ENCODE measurements at regions not wholly inside any gene's neighbourhood (a gene's known extent, or its start where the extent isn't known, plus 50 kb on each side); places are given as distances from the start of the nearest gene placed in this dataset.
"Not testable (repeated sequence)": the region's sequence is repeated elsewhere in the genome, so short reads cannot be mapped to it uniquely, and the experiment has no call there.

DNA sequence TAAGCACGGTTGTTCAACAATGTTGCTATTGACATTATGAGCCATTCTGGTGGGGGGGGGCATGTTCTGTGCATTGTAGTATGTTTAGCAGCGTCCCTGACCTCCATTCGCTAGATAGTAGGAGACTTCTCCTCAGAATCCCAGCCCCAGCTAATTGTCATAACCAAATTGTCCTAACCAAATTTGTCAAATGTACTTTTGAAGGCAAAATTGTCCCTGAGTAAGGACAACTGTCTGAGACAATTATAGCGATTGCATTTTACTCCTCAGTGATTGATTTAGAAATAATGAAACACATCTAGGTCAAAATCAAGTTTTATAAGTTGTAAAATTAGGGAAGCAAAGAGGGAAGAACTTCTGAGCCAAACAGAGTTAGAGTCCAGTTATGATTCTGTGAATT, 541.8 kb upstream of the CHORDC1 start:
- no peak for DNase-seq (ENCODE audit: low spot score)

DNA sequence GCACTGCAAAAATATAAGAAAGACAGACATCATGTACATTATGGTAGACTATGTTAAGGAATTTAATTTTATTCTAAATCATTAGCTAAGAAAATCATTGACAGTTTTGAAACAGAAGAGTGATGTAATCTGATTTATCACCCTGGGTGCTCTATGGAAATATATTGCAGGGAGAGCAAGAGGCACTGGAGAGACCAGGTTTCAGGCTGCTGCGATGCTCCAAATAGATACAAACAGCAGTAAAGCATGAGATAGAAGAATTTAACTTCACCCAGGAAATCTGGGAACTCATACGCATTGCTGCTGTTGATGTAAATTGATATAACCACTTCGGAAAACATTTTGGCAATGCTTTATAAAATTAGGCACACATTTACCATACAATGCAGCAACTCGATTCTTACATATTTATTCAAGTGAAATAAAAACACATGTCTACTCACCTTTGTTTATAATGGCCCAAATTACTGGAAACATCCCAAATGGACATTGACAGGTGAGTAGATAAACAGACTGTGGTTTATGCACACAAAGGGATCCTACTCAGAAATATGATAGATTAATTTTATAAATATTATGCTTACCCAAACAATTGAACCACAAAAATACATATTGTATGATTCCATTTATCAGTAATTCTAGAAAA, 535.1 kb upstream of the CHORDC1 start:
- no peak for DNase-seq (ENCODE audit: low spot score)

DNA sequence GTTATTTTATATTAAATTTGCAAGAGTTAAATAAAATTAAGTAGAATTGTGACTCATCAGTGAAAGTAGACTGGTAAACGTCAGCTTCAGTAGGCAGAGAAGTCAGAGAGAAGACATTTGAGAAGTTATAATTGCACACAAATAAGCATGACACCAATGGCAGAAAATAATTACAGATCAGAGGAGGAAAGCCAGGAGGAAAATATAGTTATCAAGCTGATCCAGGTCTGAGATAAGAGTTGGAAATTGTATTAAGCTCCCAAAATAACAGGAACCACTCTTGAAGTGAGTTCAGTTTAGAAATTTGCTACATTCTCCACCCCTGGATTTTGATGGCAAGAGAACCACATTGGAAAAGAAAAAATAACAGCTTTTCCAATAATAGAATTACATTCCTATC, 533.8 kb upstream of the CHORDC1 start:
- no peak for DNase-seq (ENCODE audit: low spot score)

DNA sequence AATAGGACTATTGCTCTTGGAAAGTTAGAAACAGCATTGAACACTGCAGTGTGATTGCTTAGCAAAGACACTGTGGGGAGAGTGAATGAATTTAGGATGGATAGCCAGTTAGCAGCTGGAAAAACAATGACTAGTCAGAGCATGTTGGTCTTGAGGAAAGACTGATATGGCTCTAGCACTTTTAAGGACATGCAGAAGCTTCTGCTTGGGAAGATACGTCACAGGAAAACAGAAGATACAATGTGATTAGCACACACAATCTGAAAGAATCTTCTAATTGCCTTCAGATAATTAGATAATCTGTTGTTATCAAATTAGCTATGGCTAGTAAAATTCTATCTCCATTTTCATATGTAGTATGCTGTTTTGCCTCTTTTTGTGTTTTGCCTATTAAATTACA, 530.7 kb upstream of the CHORDC1 start:
- no peak for DNase-seq (ENCODE audit: low spot score)

DNA sequence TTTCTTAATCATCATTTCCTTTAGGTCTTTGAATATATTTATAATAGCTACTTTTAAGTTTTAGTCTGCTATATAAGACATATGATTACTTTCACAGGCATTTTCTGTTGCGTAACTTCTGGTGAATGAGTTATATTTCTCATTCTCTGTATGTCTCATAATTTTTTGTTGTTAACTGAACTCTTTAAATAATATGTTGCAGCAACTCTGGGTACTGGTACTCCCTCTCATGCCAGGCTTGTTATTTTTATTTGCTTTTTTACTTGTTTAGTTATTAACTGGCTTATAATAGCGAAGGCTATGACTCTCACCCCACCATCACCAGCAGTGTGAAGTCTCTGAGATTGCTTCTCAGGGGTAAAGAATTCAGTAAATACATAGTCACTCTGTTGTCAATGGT, 524.2 kb upstream of the CHORDC1 start:
- DNase-seq (ENCODE audit: low spot score) = no peak

DNA sequence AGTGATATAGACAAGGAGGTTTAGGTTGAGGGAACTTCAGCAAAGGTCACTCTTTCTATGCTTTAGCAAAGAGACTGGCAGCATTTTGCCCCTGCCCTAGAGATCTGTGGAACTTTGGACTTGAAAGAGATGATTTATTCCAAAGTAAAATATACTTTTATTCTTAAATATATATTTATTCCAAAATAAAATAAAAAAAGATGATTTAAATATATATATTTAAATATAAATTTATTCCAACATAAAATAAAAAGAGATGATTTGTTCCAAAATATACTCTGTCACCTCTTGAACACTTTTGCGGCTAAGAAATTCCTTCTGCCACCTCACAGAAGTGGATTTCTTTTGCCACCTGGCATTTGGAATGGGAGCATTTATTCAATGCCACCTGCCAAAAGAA, 521.3 kb upstream of the CHORDC1 start:
- no peak for DNase-seq (ENCODE audit: low spot score)

DNA sequence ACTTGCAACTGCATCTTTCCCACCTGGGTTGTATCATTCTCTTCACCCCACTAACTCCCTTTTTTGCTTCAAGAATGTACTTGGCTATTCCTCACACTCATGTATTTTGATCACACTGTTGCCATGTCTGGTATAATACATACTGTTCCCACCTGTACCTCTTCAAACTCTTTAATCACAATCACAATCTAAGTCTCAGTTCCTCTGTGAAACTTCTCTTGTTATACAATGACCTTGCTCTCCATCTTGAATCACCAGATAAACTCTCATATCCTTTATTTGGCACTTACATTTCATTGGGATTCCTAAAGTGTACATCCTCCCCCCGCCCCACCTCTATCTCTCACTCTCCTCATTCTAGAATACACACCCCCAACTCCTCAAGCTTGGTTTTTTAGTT, 516.0 kb upstream of the CHORDC1 start:
- no peak for DNase-seq (ENCODE audit: low spot score)

DNA sequence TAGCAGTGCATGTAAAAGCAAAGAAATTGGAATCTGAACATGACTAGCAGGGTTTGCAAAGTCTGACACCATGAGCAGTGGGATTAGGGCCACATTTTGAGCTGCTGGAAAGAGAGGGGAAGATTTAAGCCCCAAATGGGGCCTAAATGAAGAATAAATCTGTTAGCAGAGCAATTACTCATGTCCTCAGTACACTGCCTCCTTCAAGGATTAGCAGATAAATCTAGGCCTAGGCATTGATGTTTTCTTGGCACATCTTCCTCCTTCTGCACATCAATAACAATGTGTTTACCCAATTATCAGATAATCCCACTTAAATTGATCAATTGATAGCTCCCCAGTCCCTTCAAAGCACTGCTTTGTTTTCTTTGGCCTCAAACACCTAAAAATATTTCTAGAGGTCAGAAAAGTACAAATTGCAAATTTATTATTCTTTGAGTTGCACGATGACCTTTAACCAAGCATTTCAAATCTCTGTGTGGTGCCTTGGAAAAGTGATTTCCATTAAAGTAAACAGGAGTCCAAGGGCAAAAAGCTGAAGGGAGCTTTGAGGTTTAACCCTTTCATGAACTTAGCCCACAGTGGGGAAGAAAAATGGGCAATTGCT, 514.7 kb upstream of the CHORDC1 start:
- DNase-seq (ENCODE audit: low spot score) = no peak

DNA sequence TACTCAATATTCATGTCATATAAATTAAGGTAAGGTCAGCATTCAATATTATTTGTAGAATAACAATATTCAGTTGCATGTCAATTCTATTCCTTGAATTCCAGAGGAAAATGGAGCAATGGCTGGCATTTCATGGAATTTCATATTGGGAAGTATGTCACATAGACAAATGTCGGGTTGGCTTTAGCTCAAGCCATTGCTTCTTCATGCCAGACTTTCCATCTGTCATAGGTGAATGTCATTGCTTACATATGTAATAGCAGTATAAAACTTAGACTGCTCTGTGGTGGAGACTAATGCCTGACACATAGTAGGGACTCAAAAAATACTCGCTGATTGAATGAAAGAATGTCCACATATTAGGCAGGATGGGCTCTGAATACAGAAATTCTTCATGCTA, 509.6 kb upstream of the CHORDC1 start:
- no peak for DNase-seq (ENCODE audit: low spot score)

DNA sequence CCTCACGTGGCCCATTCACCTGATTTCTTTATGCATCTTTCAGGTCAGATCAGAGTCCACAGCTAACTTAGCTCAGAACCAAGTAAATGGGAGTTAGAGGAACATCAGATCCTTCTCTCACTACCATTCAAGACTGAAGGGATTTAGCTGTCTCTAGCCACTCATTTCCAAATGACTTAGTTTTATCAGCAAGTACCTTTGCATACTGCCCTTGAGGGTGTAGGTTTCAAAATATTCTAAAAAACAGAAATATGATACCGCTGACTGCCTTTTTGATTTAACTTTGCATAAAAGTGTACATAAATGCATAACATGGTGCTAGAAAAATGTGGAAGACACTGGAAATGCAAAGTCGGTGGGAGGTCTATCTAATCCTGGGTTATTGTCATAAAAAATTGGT, 500.6 kb upstream of the CHORDC1 start:
- no peak for DNase-seq (ENCODE audit: low spot score)

DNA sequence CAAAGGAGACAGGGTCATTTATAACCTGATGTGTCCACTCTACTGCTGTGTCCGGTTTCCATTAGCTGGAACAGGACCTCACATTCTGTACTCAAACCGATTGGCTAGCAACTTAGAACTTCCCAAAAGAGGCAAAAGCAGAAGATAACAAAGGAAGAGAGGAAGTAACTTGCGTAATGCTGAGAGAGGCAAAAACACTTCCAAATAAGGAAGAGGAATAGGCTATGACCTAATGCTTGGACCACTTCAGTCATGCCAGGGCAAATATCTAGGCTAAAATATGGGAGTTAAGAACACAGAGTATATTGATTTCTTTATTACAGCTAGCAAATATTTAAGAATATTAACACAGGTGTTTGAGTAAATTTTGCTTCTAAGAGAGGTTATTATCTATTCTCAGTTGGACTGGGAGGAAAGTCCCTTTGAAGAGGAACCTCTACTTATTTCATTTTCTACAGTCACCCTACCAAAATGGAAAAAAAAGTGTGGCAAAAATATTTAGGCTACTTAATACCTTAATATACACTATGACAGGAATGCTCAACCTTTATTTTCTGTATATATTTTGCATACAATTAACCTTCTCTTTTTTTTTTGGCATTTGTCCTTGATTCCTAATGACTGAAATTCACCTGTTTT, 499.8 kb upstream of the CHORDC1 start:
- DNase-seq (ENCODE audit: low spot score) = no peak

DNA sequence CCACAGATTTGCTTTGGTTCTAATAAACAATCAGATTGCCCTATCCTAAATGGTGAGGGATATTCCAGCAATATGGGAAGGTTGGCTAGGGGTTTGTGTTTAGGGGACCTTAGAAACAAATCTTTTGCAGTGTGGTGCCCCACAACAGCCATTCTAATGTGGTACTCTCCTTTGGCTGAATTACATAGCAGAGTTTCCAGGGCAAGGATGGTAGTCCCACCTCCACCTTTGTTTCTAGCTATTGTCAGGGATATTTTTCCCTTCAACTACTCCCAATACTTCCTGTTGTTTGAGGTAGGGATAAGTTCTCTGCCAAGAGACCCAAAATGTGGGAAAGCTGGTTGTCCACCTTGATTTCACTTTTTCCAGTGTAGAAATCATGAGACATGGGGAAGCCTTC, 494.7 kb upstream of the CHORDC1 start:
- peak; percentile 9 for DNase-seq (ENCODE audit: low spot score)

DNA sequence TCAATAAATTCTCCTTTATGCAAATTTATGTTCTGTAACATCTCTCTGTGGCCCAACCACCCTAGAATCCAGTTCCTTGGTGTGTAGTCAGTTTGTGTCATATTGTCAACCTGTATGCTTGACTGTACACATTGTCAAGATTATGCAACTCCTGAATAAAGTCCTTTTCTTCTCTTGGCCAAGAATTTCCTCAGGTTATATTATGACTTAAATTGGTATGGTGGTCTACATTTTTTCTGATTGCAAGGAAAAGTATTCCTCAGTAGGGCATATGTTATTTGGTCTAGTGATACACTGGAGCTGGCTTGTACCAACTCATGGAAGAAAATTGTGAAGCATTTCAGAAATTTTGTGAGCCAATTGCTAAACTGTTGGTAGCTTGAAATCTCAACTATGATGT, 482.8 kb upstream of the CHORDC1 start:
- no peak for DNase-seq (ENCODE audit: low spot score)

DNA sequence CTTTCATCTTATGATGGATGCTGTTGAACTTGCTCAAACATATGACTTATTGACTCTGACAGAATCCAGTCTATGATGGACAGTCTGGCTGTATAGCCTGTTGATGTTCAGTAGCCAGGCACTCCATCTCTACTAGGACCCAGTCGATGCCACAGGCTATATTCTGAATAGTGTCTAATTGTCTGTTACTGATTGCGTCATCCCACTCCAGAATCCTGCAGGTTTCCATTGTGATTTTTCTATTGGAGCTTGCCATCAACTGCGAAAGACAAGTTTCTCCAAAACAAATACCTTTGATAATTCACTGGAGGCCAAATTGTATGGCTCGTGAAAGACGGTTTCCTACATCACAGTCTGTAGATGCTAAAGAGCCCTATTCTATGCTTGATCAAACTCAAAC, 481.7 kb upstream of the CHORDC1 start:
- DNase-seq (ENCODE audit: low spot score) = no peak

DNA sequence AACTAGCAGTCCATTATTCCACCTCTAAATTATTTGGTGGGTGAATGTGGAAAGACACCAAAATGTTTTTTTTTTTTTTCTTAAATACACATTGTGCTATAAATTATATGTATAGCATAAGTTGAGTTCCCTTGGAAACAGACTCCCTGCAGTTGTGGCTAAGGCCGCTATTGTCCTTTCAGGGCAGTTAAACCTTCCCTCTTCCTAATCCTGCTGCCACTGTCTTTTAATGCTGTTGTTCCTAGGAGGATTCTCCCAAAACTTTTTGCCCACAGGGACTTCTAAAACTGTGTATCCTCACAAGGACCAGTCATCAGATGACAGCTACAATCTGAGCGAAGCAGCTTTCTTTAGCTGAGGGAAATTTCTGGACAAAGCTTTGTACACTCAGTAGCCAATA, 478.9 kb upstream of the CHORDC1 start:
- no peak for DNase-seq (ENCODE audit: low spot score)

DNA sequence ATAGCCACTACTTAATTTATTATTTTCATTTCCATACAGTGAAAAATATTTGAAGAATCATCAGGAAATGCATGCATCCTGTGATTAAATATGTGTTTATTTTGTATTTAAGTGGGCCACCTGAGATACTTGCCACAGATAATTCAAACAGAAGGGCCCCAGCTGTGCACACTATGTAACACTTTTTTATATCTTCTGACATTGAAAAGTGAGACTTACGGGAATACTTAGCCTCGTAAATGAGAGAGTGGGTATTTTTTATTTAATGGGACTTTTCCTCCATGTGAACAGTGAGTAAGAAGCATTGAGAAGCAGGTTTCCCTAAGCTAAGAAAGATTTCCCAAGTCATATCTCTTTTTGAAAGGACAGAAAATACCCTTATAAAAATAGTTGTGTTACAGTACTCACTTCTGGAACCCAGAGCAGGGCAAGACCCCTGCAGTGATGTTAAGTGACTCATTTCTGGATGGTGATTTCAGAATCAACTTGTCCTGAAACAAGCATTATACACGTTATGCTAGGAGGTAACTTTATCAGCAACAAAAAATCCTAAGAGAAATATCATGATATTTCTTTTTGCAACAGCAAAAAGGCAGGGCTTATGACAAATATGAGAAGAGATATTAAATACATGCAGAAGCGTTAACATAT, 478.1 kb upstream of the CHORDC1 start:
- DNase-seq (ENCODE audit: low spot score) = no peak

DNA sequence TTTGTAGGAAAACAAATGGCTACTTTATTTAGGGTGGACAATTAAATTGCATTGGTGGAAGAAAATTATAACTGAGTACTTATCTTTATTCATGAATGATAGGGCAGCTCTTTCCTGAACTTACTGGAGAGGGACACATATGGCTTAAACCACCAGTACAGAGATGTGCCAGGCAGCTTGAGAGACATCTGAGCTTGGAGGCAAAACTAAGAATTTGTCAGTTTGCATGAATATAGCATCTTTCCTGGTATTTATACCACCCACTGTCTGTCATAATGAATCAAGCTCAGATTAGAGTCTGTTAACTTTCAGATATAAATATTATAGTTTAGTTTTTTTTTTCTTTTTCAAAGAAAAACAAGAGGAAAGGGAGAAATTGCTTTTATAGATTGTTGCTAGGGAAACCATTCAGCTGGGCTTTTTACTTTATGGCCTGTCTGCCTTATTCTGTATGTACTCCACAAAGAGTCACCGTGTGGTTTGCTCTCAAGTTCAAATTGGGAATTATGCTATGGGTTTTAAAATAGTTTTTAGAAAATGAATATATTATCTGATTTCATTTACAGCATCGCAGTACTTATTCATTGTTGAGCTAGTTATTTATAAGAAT, 477.0 kb upstream of the CHORDC1 start:
- no peak for DNase-seq (ENCODE audit: low spot score)

DNA sequence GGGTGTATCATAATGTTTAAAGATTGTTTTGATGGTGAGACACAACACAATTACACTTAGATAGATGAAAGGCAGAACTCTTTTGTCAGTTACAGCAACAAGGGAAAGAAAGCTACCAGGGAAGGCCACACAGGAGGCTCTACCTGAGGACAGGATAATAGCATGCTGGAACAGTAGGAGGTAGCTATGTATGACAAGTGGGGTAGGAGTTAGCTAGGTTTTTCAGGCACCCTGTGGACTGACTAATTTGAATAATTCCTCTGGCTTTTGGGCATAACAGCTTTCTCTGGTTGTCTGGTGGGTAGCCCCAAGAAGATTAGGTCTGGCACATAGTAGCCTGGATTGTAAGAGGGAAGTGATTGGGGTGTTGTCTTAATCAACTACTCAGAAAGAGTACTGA, 475.4 kb upstream of the CHORDC1 start:
- DNase-seq (ENCODE audit: low spot score) = no peak

DNA sequence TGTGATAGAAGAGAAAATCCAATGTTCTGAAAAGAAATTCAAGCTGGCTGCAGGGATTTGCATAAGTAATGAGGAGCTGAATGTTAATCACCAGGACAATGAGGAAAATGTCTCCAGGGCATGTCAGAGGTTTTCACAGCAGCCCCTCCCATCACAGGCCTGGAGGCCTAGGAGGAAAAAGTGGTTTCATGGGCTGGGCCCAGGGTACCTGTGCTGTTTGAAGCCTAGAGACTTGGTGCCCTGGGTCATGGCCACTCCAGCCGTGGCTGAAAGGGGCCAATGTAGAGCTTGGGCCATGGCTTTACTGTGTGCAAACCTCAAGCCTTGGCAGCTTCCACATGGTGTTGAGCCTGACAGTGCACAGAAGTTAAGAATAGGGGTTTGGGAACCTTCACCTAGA, 452.6 kb upstream of the CHORDC1 start:
- not testable (repeated sequence) for DNase-seq (ENCODE audit: low spot score)

DNA sequence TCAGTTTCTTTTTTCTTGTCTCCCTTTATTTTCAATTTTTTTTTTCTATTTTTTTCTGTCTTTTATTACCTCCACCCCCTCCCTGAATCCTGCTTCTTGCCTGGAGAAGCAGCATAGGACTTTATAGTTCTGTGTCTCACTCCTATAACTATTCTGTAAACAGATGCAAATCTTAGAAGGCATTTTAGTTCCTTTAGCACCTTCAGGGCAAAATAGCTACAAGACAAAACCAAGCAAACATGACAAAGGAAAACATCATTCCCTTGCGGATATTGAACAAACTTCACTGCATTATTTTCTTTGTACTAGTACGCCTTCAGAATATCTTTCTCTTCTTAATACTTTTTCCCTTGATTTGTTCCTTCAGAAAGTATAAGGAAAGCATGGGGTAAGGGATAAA, 446.2 kb upstream of the CHORDC1 start:
- DNase-seq (ENCODE audit: low spot score) = no peak

DNA sequence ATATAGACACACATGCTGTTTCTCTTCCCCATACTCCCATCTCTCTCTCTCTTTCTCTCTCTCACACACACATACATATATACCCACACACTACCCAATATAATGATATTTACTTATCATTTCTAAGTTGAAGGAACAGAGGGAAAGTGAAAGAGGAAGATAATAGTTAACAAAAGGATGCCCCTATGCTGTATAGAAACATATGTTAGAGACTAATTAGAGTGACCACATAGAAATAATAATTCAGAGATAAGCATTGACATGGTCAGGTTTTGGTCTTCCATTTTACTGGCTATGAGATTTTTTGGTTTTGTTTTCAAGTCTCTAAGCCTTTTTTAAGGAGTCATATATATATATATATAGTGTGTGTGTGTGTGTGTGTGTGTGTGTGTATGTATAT, 445.7 kb upstream of the CHORDC1 start:
- no peak for DNase-seq (ENCODE audit: low spot score)

DNA sequence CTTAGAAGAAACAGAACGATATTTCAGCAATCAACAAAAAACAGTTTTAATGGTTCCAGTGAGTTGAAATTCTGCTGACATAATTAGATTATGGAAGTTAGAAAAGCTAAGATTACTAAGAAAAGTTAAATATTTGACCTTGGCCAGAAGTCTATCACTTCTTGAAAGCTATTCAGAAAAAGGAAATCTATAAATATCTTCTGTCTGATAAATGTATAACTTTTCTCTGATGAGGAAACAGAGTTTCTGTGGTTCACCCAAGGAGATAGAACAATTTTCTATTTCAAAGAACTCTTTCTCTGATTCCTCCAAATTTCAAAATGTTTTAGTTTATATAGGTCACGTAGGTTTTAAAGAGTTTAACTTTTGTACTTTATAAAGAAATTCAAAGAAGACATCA, 438.4 kb upstream of the CHORDC1 start:
- no peak for DNase-seq (ENCODE audit: low spot score)

DNA sequence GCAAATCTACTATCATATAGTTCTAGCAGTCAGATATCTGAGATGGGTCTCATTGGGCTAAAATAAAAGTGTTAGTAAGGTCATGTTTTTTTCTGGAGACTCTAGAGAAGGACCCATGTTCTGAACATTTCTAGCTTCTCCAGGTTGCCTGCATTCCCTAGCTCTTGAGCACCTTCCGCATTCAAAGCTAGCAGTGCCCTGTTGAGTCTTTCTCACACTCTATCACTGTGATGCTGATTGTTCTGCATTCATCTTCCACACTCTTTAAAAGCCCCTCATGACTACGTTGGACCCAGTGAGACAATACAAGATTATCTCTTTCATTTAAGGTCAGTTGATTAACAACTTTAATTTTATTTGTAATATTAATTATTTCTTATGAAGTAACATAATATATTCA, 433.3 kb upstream of the CHORDC1 start:
- DNase-seq (ENCODE audit: low spot score) = peak; percentile 7

All from iPS-NIHi11 (cell line).